ENCODE measurements at regions not wholly inside any gene's neighbourhood (a gene's known extent, or its start where the extent isn't known, plus 50 kb on each side); places are given as distances from the start of the nearest gene placed in this dataset.
A peak's percentile ranks its signal among the peaks of the same experiment; 100 is the strongest.

- no peak overlapping the region for H3K27ac ChIP-seq
- no peaks in the 10 kb centered on the region for H3K4me1 ChIP-seq
- no peak overlapping the region for H3K4me3 ChIP-seq
- no peak for DNase-seq
- no peaks in the 10 kb centered on the region for H3K36me3 ChIP-seq
- no peaks in the 10 kb centered on the region for H3K9me3 ChIP-seq (replicated peaks)
- H3K27me3 ChIP-seq = no peaks in the 10 kb centered on the region
These were observed 209.2 kb upstream of the HMGA2 start for GRCh38 chr12:65615118-65615517.

- no peak for DNase-seq
- Histone ChIP-seq H3K27me3 (no peaks in the 10 kb centered on the region), H3K9me3 (replicated peaks) (no peaks in the 10 kb centered on the region), H3K4me1 (no peaks in the 10 kb centered on the region), H3K27ac (no peak overlapping the region), H3K36me3 (no peaks in the 10 kb centered on the region), H3K4me3 (no peak overlapping the region)
These were observed 208.3 kb upstream of the HMGA2 start for GRCh38 chr12:65616022-65616421.

GRCh38 chr12:65618588-65618987 lies 205.7 kb upstream of the HMGA2 start:
- Histone ChIP-seq H3K36me3 (no peaks in the 10 kb centered on the region), H3K4me1 (no peaks in the 10 kb centered on the region), H3K27ac (no peak overlapping the region), H3K4me3 (no peak overlapping the region), H3K9me3 (replicated peaks) (no peaks in the 10 kb centered on the region), H3K27me3 (no peaks in the 10 kb centered on the region)
- DNase-seq = no peak

GRCh38 chr12:65619018-65619417 lies 205.3 kb upstream of the HMGA2 start:
- no peak overlapping the region for H3K27ac ChIP-seq
- no peak for DNase-seq
- H3K27me3 ChIP-seq = no peaks in the 10 kb centered on the region
- no peaks in the 10 kb centered on the region for H3K9me3 ChIP-seq (replicated peaks)
- H3K4me1 ChIP-seq = no peaks in the 10 kb centered on the region
- H3K36me3 ChIP-seq = no peaks in the 10 kb centered on the region
- H3K4me3 ChIP-seq = no peak overlapping the region

- no peaks in the 10 kb centered on the region for H3K36me3 ChIP-seq
- no peak overlapping the region for H3K27ac ChIP-seq
- no peaks in the 10 kb centered on the region for H3K9me3 ChIP-seq (replicated peaks)
- H3K4me3 ChIP-seq = no peak overlapping the region
- no peaks in the 10 kb centered on the region for H3K4me1 ChIP-seq
- DNase-seq = no peak
- no peaks in the 10 kb centered on the region for H3K27me3 ChIP-seq
These were observed 204.2 kb upstream of the HMGA2 start for GRCh38 chr12:65620046-65620445.

- no peaks in the 10 kb centered on the region for H3K36me3 ChIP-seq
- no peaks in the 10 kb centered on the region for H3K27me3 ChIP-seq
- no peaks in the 10 kb centered on the region for H3K4me1 ChIP-seq
- H3K27ac ChIP-seq = no peak overlapping the region
- no peak for DNase-seq
- H3K4me3 ChIP-seq = no peak overlapping the region
- no peaks in the 10 kb centered on the region for H3K9me3 ChIP-seq (replicated peaks)
These were observed 202.2 kb upstream of the HMGA2 start for GRCh38 chr12:65622056-65622455.

GRCh38 chr12:65623507-65623906 lies 200.8 kb upstream of the HMGA2 start:
- no peak for DNase-seq
- Histone ChIP-seq H3K4me1 (no peaks in the 10 kb centered on the region), H3K27me3 (no peaks in the 10 kb centered on the region), H3K9me3 (replicated peaks) (no peaks in the 10 kb centered on the region), H3K27ac (no peak overlapping the region), H3K4me3 (no peak overlapping the region), H3K36me3 (no peaks in the 10 kb centered on the region)

- Histone ChIP-seq H3K4me3 (no peak overlapping the region), H3K27me3 (no peaks in the 10 kb centered on the region), H3K27ac (no peak overlapping the region), H3K9me3 (replicated peaks) (no peaks in the 10 kb centered on the region), H3K4me1 (no peaks in the 10 kb centered on the region), H3K36me3 (no peaks in the 10 kb centered on the region)
- DNase-seq = no peak
These were observed 199.7 kb upstream of the HMGA2 start for GRCh38 chr12:65624554-65625086.

- no peak for DNase-seq
- Histone ChIP-seq H3K27me3 (no peaks in the 10 kb centered on the region), H3K4me3 (no peak overlapping the region), H3K27ac (no peak overlapping the region), H3K4me1 (peaks cover 24% of the 10 kb centered on the region), H3K9me3 (replicated peaks) (no peaks in the 10 kb centered on the region), H3K36me3 (no peaks in the 10 kb centered on the region)
These were observed 196.2 kb upstream of the HMGA2 start for GRCh38 chr12:65628061-65628460.

GRCh38 chr12:65630555-65630954 lies 193.7 kb upstream of the HMGA2 start:
- Histone ChIP-seq H3K9me3 (replicated peaks) (no peaks in the 10 kb centered on the region), H3K27me3 (no peaks in the 10 kb centered on the region), H3K4me3 (no peak overlapping the region), H3K27ac (peak overlapping the region; percentile 90; the same call in 1 of the 2 replicates), H3K4me1 (peaks cover 24% of the 10 kb centered on the region), H3K36me3 (no peaks in the 10 kb centered on the region)
- DNase-seq = no peak

- peak overlapping the region; percentile 90 for H3K27ac ChIP-seq
- peaks cover 24% of the 10 kb centered on the region for H3K4me1 ChIP-seq
- DNase-seq = peak; percentile 50 to 81
These were observed 192.6 kb upstream of the HMGA2 start for GRCh38 chr12:65631621-65632111.

GRCh38 chr12:65632131-65632855 lies 192.0 kb upstream of the HMGA2 start:
- H3K27me3 ChIP-seq = no peaks in the 10 kb centered on the region
- no peaks in the 10 kb centered on the region for H3K9me3 ChIP-seq (replicated peaks)
- peaks cover 24% of the 10 kb centered on the region for H3K4me1 ChIP-seq
- peak; percentile 80 to 89 for DNase-seq
- peak overlapping the region; percentile 43 for H3K4me3 ChIP-seq
- H3K36me3 ChIP-seq = no peaks in the 10 kb centered on the region
- peak overlapping the region; percentile 90 for H3K27ac ChIP-seq

More at GRCh38 chr12:65631621-65632111, 192.6 kb upstream of the HMGA2 start:
- no peaks in the 10 kb centered on the region for H3K9me3 ChIP-seq (replicated peaks)
- peak overlapping the region; percentile 43 for H3K4me3 ChIP-seq
- H3K27me3 ChIP-seq = no peaks in the 10 kb centered on the region
- H3K36me3 ChIP-seq = no peaks in the 10 kb centered on the region

GRCh38 chr12:65634061-65634460 lies 190.2 kb upstream of the HMGA2 start:
- H3K27me3 ChIP-seq = no peaks in the 10 kb centered on the region
- H3K4me1 ChIP-seq = peaks cover 34% of the 10 kb centered on the region
- H3K36me3 ChIP-seq = no peaks in the 10 kb centered on the region
- H3K9me3 ChIP-seq (replicated peaks) = no peaks in the 10 kb centered on the region
- no peak for DNase-seq
- no peak overlapping the region for H3K27ac ChIP-seq
- H3K4me3 ChIP-seq = no peak overlapping the region

GRCh38 chr12:65634626-65635331 lies 189.5 kb upstream of the HMGA2 start:
- Histone ChIP-seq H3K27ac (no peak overlapping the region), H3K4me1 (peaks cover 34% of the 10 kb centered on the region), H3K27me3 (no peaks in the 10 kb centered on the region), H3K36me3 (no peaks in the 10 kb centered on the region), H3K4me3 (no peak overlapping the region), H3K9me3 (replicated peaks) (no peaks in the 10 kb centered on the region)
- DNase-seq = no peak

- H3K4me1 ChIP-seq = peaks cover 22% of the 10 kb centered on the region
- DNase-seq = no peak
- no peaks in the 10 kb centered on the region for H3K27me3 ChIP-seq
- no peaks in the 10 kb centered on the region for H3K36me3 ChIP-seq
- no peak overlapping the region for H3K4me3 ChIP-seq
- no peaks in the 10 kb centered on the region for H3K9me3 ChIP-seq (replicated peaks)
- no peak overlapping the region for H3K27ac ChIP-seq
These were observed 187.8 kb upstream of the HMGA2 start for GRCh38 chr12:65636436-65636835.
